A549 (cell line): ENCODE measurements at regions not wholly inside any gene's neighbourhood (a gene's known extent, or its start where the extent isn't known, plus 50 kb on each side); places are given as distances from the start of the nearest gene placed in this dataset.

Source experiments
- CBX2 ChIP-seq: fragments of 200-600 bp; sonication (generic); IDR thresholded peaks from 2 replicates; pipeline ENCODE4 v1.6.1; 2016; ENCODE audit warnings: low read depth, mild to moderate bottlenecking, borderline replicate concordance
- CHD2 ChIP-seq: fragments of 150-350 bp; IDR thresholded peaks from 2 replicates; pipeline ENCODE4 v1.6.1; 2014; ENCODE audit warnings: low read length; ENCODE audit not compliant: partially characterized antibody
- CTCF ChIP-seq: fragments of >200 bp; sonication (Bioruptor Twin); formaldehyde crosslinking; IDR thresholded peaks from 3 replicates; pipeline ENCODE4 v1.5.1; 2016
- EP300 ChIP-seq, 2 experiments: fragments of >200 bp; sonication (Bioruptor Twin); formaldehyde crosslinking; IDR thresholded peaks; 2 replicates in 1 of 2; 3 replicates in 1 of 2; pipeline ENCODE4 v1.6.1; 2016 to 2017
- MAX ChIP-seq: IDR thresholded peaks from 2 replicates; pipeline ENCODE4 v1.6.1; 2012
- POLR2AphosphoS2 ChIP-seq: conservative IDR thresholded peaks from 2 replicates; pipeline ENCODE4 v1.6.1; 2012; ENCODE audit warnings: low read length, improper control_type of control experiment, inconsistent platforms
- REST ChIP-seq: fragments of 200-600 bp; sonication (generic); IDR thresholded peaks from 2 replicates; pipeline ENCODE4 v1.6.1; 2016; ENCODE audit warnings: antibody characterized with exemption, mild to moderate bottlenecking, moderate library complexity
- RFX5 ChIP-seq: fragments of 450-650 bp; IDR thresholded peaks from 2 replicates; pipeline ENCODE4 v1.7.1; 2014; ENCODE audit warnings: antibody characterized with exemption, mild to moderate bottlenecking, moderate library complexity

- TF ChIP-seq CTCF (no peak), EP300 (IDR thresholded peaks at IDR 0.05) (no peak), CHD2 (no peak), CBX2 (no peak), MAX (no peak), REST (no peak), POLR2AphosphoS2 (no peak), RFX5 (no peak)
These were observed 174.4 kb downstream of the ALG10B start for GRCh38 chr12:38490941-38491340.
